GM12872 (cell line): ENCODE measurements at regions not wholly inside any gene's neighbourhood (a gene's known extent, or its start where the extent isn't known, plus 50 kb on each side); places are given as distances from the start of the nearest gene placed in this dataset.

Experiments
- CTCF ChIP-seq: IDR thresholded peaks from 3 replicates; pipeline ENCODE4 v1.5.1; 2011; ENCODE audit warnings: low read depth, mild to moderate bottlenecking, low read length, moderate library complexity; ENCODE audit not compliant: insufficient read depth

- no peak for TF ChIP-seq CTCF
Measured at GRCh38 chr4:159702200-159702599, 599.3 kb downstream of the RAPGEF2 start.

DNA sequence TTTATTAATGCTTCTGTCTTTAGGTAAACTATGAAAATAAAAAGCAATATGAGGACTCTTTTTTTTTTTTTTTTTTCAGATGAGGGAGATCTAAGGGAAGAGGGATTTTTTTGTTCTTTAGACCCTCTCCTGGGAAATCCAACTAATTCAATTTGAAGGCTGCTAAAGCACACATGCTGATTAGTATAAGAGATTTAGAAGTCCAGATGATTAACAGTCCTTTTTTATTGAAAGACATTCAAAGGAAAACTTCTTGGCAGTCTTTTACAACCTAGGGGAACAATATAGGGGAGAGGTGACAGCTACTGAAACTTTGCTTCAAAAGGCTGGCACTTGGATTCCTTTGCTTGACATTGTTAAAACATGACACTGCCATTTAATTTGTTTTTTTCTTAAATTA is 602.5 kb downstream of the RAPGEF2 start:
- TF ChIP-seq CTCF = no peak

- no peak for TF ChIP-seq CTCF
Measured at GRCh38 chr4:159706704-159707103, 603.8 kb downstream of the RAPGEF2 start.

- TF ChIP-seq CTCF = no peak
Measured at GRCh38 chr4:159719531-159719930, 616.7 kb downstream of the RAPGEF2 start.

GRCh38 chr4:159722052-159722451 is 619.2 kb downstream of the RAPGEF2 start:
- no peak for TF ChIP-seq CTCF

GRCh38 chr4:159722918-159723317 is 620.0 kb downstream of the RAPGEF2 start:
- TF ChIP-seq CTCF = no peak

DNA sequence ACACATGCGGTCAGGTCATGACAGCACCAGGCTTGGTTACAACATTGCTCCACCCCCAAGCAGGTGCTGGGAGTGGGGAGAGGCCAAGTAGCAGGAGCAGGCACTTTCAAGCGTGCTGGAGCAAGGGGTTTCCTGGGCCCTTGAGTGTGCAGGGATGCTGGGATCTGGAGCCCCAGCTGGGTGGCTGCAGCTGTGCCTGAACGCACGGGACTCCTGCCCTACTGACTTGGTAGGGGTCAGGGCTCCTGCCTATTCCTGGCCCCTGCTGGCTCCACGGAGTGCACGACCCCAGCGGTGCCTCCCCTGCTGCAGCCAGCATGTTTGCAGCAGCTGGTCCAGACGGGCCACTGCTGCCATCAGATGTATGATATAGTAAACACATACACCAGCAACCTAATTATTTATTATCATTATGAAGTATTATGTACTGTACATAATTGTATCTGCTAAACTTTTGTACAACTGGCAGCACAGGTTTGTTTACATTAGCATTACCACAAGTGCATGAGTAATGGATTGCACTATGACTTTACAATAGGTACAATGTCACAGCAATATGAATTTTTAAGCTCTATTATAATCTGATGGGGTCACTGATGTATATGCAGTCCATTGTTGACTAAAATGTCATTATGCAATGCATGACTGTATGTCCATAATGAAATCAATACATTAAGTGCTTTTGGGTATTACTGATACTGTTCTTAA is 620.6 kb downstream of the RAPGEF2 start:
- no peak for TF ChIP-seq CTCF
